GM13976 (cell line): ENCODE measurements at regions not wholly inside any gene's neighbourhood (a gene's known extent, or its start where the extent isn't known, plus 50 kb on each side); places are given as distances from the start of the nearest gene placed in this dataset.

Experiments used
- DNase-seq: peaks from one replicate; pipeline ENCODE4 v3.0.0; 2012; ENCODE audit warnings: low spot score
- CTCF ChIP-seq: IDR thresholded peaks from 2 replicates; pipeline ENCODE4 v1.5.1; 2012; ENCODE audit warnings: borderline replicate concordance, mild to moderate bottlenecking; ENCODE audit not compliant: insufficient read depth; ENCODE audit errors: extremely low read depth, missing control alignments, control extremely low read depth
- in situ Hi-C: fragments of 300-500 bp; cut with MboI; formaldehyde crosslinking; loops from one replicate; pipeline ENCODE4 v1.12.0; 2022; ENCODE audit warnings: low sequenced_read_pairs, mixed read lengths, inconsistent platforms; ENCODE audit not compliant: unreplicated experiment

GRCh38 chr1:17952506-17952905 is 155.1 kb upstream of the IGSF21 start:
- no peak for DNase-seq
- TF ChIP-seq CTCF: no peak
- in situ Hi-C loops: no loop called here

GRCh38 chr1:17953921-17954320 is 153.7 kb upstream of the IGSF21 start:
- in situ Hi-C loops: no loop called here
- DNase-seq: no peak
- no peak for TF ChIP-seq CTCF

DNA sequence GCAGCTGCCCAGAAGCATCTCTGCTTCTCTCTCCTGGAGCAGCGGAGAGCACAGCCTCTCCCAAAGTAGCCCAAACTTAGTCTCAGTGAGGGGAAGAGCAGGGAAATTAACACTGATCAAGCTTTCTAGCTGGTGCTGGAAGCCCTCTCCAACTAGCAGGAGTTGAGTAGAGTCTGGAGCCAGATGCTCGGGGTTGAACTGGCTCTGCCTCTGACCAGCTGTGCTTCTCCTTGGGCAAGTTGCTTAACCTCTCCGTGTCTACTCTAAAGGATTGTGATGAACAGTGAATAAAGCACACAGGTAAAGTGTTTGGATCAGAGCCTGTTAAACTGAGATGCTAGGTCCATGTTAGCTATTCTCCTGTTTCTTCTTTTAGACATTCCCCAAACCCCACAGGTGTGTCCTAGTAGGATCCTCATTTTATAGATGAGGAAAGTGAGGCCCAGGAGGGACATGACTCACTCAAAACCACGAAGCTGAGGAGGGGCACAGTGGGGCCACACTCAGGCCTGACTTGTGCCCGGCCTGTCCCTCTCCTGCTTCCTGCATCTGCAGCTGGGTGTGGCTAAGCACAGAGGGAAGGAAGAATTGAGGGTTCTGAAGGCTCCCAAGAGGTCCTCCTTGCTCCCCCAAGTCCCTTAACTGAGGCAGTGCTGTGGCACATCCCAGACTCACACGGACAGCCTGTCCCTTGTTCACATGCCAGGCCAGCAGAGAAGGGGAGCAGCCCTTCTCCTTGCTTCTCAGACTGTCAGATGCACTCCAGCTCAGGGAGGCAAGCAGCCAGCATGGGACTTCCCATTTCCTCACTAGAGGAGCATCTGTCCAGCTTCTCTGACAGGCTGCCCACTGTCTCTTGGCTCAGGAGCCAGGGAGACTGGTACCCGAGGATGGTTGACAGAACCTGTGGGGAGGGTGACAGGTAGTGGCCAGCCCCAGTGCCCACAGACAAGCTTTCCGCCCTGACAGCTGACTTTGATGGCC is 152.0 kb upstream of the IGSF21 start:
- DNase-seq: no peak
- TF ChIP-seq CTCF: no peak
- in situ Hi-C loops: no loop called here

GRCh38 chr1:17957588-17958267 is 149.9 kb upstream of the IGSF21 start:
- in situ Hi-C loops: no loop called here
- DNase-seq: no peak
- no peak for TF ChIP-seq CTCF

DNA sequence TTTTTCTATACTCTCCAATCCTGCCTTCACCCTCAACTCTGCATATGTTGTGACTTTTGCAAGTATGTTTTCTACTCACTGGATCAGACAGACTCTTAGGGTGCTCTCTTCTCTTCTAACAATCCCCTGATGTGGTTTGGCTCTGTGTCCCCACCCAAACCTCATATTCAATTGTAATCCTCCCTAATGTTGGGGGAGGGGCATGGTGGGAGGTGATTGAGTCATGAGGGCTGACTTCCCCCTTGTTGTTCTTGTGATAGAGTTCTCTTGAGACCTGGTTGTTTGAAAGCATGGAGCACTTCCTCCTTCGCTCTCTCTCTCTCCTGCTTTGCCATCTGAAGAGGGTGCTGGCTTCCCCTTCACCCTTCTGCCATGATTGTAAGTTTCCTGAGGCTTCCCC is 148.9 kb upstream of the IGSF21 start:
- no peak for DNase-seq
- TF ChIP-seq CTCF: no peak
- in situ Hi-C loops: no loop called here

- no peak for TF ChIP-seq CTCF
- DNase-seq: no peak
- in situ Hi-C loops: no loop called here
These were observed 144.1 kb upstream of the IGSF21 start for GRCh38 chr1:17963513-17963912.
